ENCODE measurements at regions not wholly inside any gene's neighbourhood (a gene's known extent, or its start where the extent isn't known, plus 50 kb on each side); places are given as distances from the start of the nearest gene placed in this dataset.
A peak's percentile ranks its signal among the peaks of the same experiment; 100 is the strongest.

DNA sequence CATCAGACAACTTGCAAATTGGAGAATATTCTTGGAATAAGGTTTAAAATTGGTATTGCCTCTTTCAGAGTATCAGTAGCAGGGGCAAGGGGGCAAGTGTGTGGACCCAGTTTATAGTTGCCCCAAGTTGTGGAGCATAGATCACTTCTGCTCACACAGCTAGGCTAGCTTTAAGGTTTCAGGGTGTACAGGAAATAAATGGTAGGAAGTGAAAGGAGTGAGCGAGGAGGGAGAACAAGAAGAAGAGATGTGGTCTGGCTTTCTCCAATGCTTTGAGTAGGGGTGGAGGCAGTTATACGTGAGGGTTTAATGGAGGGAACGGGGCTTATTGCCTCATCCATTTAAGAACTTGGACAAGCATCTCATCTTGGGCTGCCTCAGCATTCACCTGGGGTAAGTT, 290.0 kb upstream of the CFAP20DC start:
- DNase-seq, result no peak
- in situ Hi-C loops (cut with MboI; ENCODE audit: low pct_unique_long_range_greater_than_20kb, low sequenced_read_pairs), result no loop called here

- DNase-seq, result no peak
- in situ Hi-C loops (cut with MboI; ENCODE audit: low pct_unique_long_range_greater_than_20kb, low sequenced_read_pairs), result no loop called here
Measured at GRCh38 chr3:59338934-59339333, 289.1 kb upstream of the CFAP20DC start.

GRCh38 chr3:59335338-59335737, 285.5 kb upstream of the CFAP20DC start:
- no peak for DNase-seq
- in situ Hi-C loops (cut with MboI; ENCODE audit: low pct_unique_long_range_greater_than_20kb, low sequenced_read_pairs), result no loop called here

- in situ Hi-C loops (cut with MboI; ENCODE audit: low pct_unique_long_range_greater_than_20kb, low sequenced_read_pairs), result no loop called here
- DNase-seq, result no peak
Measured at GRCh38 chr3:59334585-59334984, 284.8 kb upstream of the CFAP20DC start.

DNA sequence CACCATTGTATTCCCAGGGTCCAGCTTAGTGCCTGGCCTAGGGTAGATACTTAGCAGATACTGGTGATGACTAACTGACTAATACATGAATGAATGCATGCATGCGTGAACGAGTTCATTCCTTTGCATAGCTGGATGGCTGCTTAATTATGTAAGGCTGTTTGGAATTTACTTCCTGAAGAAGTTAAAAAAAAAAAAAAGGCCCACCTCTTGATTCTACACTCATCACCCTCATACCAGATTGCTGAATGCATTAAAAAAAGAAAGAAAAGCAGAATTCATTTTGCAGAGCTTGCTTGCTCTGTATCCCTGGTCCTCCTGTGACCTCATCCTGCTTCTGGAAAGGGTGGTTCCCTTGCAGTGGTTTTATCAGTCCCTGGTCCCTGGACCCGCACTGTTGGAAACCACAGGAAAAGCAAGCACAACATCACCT, 277.6 kb upstream of the CFAP20DC start:
- in situ Hi-C loops (cut with MboI; ENCODE audit: low pct_unique_long_range_greater_than_20kb, low sequenced_read_pairs), result no loop called here
- DNase-seq, result no peak

DNA sequence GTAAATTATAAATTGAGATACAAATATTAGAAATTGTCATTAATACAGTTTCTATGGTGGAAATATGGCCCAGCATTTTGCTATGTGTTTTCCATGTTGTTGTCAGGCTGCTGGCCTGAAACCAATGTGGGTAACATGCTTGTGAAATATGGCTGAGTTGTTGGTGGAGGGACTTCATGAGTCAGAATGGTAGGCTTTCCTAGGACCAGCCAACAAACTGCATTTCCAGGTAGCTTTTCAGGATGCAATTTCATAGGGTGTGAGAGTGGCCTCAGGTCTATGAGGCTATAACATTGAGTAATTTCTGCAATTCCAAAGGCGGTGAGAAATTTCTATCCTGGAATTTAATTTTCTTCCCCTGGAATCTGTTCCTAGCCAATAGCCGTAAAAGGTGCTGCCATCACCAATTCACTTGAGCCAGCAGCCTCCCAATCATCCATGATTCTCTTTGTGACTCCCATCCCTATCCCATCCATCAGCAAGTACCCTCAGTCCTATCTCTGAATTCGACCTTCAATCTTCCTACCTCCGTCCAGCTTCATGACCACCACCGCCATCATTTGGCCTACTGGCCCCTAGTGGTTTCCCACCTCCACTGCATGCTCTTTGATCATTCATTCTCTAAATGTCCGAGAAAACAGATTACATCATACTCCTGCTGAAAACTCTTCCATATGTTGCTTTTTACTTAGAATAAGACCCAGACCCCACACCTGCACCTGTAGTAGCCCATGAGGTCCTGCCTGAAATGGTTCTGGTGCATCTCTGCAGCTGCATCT, 276.6 kb upstream of the CFAP20DC start:
- no peak for DNase-seq

DNA sequence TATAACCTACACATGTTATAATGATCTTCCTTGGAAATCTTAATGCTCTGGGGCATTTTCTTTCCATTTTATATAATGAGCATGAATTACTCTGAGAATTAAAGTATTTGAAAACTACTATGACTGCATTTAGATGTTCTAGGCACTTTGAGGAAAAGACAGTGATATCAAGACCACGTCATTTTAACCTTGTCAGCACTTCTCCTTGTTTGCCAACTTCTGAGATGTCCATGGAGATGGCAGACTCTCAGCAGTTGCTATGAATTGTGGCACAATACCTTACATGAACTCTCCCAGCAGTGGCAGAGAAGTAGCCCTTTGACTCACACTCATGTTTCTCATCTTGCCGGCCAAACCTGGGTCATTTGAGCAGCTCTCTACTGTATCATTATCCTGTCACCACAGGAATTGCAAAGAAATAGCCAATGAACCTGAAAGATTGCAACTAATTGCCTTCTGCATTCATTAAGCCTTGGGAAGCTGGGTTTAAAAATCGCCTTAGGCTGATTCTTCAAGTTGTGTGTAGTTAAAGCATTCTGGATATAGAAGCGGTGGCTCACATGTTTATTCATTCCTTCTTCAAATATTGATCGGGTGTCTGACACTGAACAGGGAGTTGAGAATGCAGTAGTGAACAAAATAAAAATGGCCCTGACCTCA, 272.2 kb upstream of the CFAP20DC start:
- in situ Hi-C loops (cut with MboI; ENCODE audit: low pct_unique_long_range_greater_than_20kb, low sequenced_read_pairs), result no loop called here
- DNase-seq, result no peak

More for the DNA sequence above, 276.6 kb upstream of the CFAP20DC start:
- in situ Hi-C loops (cut with MboI; ENCODE audit: low pct_unique_long_range_greater_than_20kb, low sequenced_read_pairs), result no loop called here

GRCh38 chr3:59320080-59320479, 270.3 kb upstream of the CFAP20DC start:
- no peak for DNase-seq
- in situ Hi-C loops (cut with MboI; ENCODE audit: low pct_unique_long_range_greater_than_20kb, low sequenced_read_pairs), result no loop called here

- DNase-seq, result no peak
- in situ Hi-C loops (cut with MboI; ENCODE audit: low pct_unique_long_range_greater_than_20kb, low sequenced_read_pairs), result no loop called here
Measured at GRCh38 chr3:59319442-59319841, 269.6 kb upstream of the CFAP20DC start.

DNA sequence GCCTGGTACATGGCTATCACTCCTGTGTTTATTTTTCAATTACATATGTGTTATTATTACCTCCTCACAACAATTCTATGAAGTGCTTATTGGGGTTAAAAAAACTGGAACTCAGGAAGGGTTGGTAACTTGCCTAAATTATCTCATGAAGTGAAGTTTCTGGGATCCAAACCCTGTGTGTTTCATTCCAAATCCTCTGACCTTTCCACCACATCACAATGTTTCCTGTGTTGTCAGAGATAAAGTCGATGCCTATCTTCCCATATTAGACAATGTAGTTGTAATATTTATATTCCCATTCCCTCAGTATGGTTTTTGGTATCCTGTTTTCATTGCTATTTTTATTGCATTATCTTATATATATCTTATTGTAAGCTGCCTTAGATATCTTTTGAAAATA, 269.1 kb upstream of the CFAP20DC start:
- in situ Hi-C loops (cut with MboI; ENCODE audit: low pct_unique_long_range_greater_than_20kb, low sequenced_read_pairs), result no loop called here
- DNase-seq, result no peak

DNA sequence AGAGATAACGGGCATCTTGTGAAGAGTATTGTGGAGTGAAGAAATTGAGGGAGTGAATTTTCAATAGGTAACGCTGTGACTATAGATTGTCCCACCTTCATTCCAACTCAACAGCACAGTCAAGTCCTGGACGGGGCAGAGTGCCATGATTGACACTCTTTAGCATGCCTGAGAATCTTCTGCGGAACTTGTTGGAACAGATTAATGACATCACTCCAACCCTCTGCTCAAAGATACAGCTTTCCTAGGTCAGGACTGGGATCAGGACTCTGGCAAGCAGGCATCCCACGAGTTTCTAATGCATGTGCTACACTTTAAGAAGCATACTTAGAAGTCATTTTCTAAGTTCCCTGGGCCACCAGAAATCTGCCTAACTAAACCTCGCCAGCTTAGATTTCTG, 267.6 kb upstream of the CFAP20DC start:
- in situ Hi-C loops (cut with MboI; ENCODE audit: low pct_unique_long_range_greater_than_20kb, low sequenced_read_pairs), result no loop called here

GRCh38 chr3:59316688-59317275, 267.0 kb upstream of the CFAP20DC start:
- no peak for DNase-seq
- in situ Hi-C loops (cut with MboI; ENCODE audit: low pct_unique_long_range_greater_than_20kb, low sequenced_read_pairs), result no loop called here

More for the DNA sequence above, 267.6 kb upstream of the CFAP20DC start:
- DNase-seq, result no peak

DNA sequence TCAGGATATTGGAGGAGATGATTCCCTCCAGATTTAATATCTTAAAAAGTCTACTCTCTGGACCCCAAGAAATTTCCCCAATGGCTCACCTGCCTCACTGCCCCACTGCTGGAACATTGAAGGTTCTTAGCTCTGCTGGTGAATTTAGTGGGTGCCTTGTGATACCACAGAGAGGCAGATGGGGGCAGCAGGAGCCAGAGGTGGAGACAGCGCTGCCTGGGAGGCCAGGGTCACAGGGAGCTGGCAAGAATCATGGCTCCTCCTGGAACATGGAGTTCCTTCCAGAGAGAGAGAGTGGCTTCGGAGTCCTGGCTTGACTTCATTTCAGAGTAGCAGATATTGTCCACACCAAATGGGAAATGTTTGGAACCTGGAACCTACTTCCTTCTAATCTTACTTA, 263.5 kb upstream of the CFAP20DC start:
- in situ Hi-C loops (cut with MboI; ENCODE audit: low pct_unique_long_range_greater_than_20kb, low sequenced_read_pairs), result no loop called here
- peak; percentile 9 for DNase-seq

DNA sequence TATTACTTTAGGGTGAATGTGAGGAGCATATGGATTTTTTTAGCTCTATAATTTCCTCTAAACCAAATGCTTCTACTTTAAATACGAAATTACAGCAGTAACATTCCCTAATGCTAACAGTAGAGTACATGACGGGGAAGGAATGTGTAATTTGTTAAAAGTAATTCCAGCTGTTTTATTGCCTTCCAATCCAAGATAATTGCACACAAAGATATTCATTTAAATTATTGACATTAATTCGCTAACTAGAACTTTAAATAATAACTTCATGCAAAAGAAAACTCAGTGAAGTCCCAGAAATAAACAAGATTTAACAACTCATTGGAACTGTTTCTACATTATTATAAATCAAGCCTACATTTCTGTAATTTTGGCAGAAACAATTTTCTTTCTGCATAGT, 261.4 kb upstream of the CFAP20DC start:
- DNase-seq, result no peak
- in situ Hi-C loops (cut with MboI; ENCODE audit: low pct_unique_long_range_greater_than_20kb, low sequenced_read_pairs), result no loop called here

DNA sequence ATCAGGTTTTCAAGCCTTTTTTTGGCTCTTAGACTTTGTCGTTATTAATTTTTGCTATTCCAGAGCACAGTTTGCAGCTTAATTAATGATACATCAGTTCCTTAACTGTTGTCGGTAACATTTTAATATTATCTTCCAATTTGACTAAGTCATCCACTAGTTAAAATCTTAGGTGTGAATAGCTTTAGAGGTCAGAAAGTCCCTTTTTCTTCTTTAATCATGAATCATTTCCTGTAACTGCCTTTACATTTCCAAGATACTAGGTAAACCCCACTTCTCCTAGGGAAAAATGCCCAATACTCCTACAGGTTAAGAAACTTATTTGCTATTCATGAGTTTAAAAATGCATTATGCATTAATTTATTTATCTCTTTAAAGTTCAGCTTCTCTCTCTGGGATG, 260.9 kb upstream of the CFAP20DC start:
- DNase-seq, result no peak
- in situ Hi-C loops (cut with MboI; ENCODE audit: low pct_unique_long_range_greater_than_20kb, low sequenced_read_pairs), result no loop called here

DNA sequence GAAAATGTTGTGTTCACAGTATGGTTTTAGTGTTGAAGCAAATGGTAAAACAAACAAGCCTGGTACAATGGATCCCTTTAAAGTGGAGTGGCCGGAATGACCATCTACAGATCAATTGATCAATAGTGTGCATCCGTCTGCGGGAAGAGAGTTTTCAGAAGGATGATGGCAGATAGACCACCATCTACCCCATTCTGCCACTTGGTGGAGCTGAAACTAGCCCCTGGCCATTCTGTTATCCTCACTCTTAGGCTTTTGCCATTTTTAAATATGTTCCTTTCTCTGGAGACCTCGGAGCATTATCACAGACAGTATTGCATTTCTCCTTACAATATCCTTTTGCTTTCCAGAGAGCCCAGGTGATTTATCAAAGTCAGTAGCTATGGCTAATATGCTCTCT, 258.9 kb upstream of the CFAP20DC start:
- in situ Hi-C loops (cut with MboI; ENCODE audit: low pct_unique_long_range_greater_than_20kb, low sequenced_read_pairs), result no loop called here
- no peak for DNase-seq

DNA sequence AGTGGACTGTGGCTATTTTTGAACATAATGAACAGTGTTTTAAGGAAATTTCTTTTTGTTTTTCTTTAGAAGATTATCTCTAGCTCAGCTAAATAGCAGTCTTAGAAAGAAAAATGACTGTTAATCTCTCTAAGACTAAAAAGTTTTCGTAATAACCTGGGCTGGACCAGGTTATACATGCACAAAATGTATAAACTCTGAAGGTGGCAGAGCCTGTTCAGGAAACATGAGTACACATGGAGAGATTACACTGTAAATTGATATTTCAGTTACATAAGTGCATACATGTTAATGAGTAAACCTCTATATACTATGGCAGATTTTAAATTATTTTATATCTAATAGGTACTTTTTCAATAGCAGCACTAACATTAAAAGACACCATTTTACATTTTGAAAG, 258.2 kb upstream of the CFAP20DC start:
- no peak for DNase-seq
- in situ Hi-C loops (cut with MboI; ENCODE audit: low pct_unique_long_range_greater_than_20kb, low sequenced_read_pairs), result no loop called here

- in situ Hi-C loops (cut with MboI; ENCODE audit: low pct_unique_long_range_greater_than_20kb, low sequenced_read_pairs), result no loop called here
- no peak for DNase-seq
Measured at GRCh38 chr3:59306436-59306835, 256.6 kb upstream of the CFAP20DC start.

GRCh38 chr3:59304296-59304695, 254.5 kb upstream of the CFAP20DC start:
- DNase-seq, result no peak
- in situ Hi-C loops (cut with MboI; ENCODE audit: low pct_unique_long_range_greater_than_20kb, low sequenced_read_pairs), result no loop called here

GRCh38 chr3:59303452-59303851, 253.6 kb upstream of the CFAP20DC start:
- in situ Hi-C loops (cut with MboI; ENCODE audit: low pct_unique_long_range_greater_than_20kb, low sequenced_read_pairs), result no loop called here
- DNase-seq, result no peak

Data from KBM-7 (cell line).